NCI-H187 treated with DMSO at 0.1 percent for 48 hours (cell line): ENCODE measurements at regions not wholly inside any gene's neighbourhood (a gene's known extent, or its start where the extent isn't known, plus 50 kb on each side); places are given as distances from the start of the nearest gene placed in this dataset.
"Not testable (repeated sequence)": the region's sequence is repeated elsewhere in the genome, so short reads cannot be mapped to it uniquely, and the experiment has no call there.

Experiments
- DNase-seq: peaks from one replicate; lab custom pipeline; 2025; lab: John Stamatoyannopoulos, UW

- DNase-seq = no peak
Measured at GRCh38 chr12:127165567-127166392, 1101.2 kb upstream of the TMEM132C start.

- DNase-seq = no peak
Measured at GRCh38 chr12:127169321-127170181, 1097.4 kb upstream of the TMEM132C start.

- DNase-seq = no peak
Measured at GRCh38 chr12:127170226-127171180, 1096.5 kb upstream of the TMEM132C start.

GRCh38 chr12:127172861-127173260, 1094.1 kb upstream of the TMEM132C start:
- DNase-seq = no peak

- DNase-seq = not testable (repeated sequence)
Measured at GRCh38 chr12:127173971-127174370, 1093.0 kb upstream of the TMEM132C start.

- DNase-seq = no peak
Measured at GRCh38 chr12:127174881-127175280, 1092.1 kb upstream of the TMEM132C start.

- no peak for DNase-seq
Measured at GRCh38 chr12:127175361-127175760, 1091.6 kb upstream of the TMEM132C start.

- no peak for DNase-seq
Measured at GRCh38 chr12:127176804-127177203, 1090.2 kb upstream of the TMEM132C start.

- DNase-seq = no peak
Measured at GRCh38 chr12:127178052-127178451, 1088.9 kb upstream of the TMEM132C start.

- DNase-seq = no peak
Measured at GRCh38 chr12:127178463-127178862, 1088.5 kb upstream of the TMEM132C start.

GRCh38 chr12:127179176-127179575, 1087.8 kb upstream of the TMEM132C start:
- DNase-seq = no peak

- no peak for DNase-seq
Measured at GRCh38 chr12:127182018-127182417, 1085.0 kb upstream of the TMEM132C start.

GRCh38 chr12:127189992-127190391, 1077.0 kb upstream of the TMEM132C start:
- DNase-seq = no peak

GRCh38 chr12:127191129-127191528, 1075.8 kb upstream of the TMEM132C start:
- no peak for DNase-seq

GRCh38 chr12:127192391-127192790, 1074.6 kb upstream of the TMEM132C start:
- no peak for DNase-seq

- DNase-seq = no peak
Measured at GRCh38 chr12:127193341-127193740, 1073.6 kb upstream of the TMEM132C start.

- DNase-seq = no peak
Measured at GRCh38 chr12:127194176-127194575, 1072.8 kb upstream of the TMEM132C start.

- DNase-seq = no peak
Measured at GRCh38 chr12:127205781-127206555, 1061.0 kb upstream of the TMEM132C start.

GRCh38 chr12:127209318-127209717, 1057.7 kb upstream of the TMEM132C start:
- no peak for DNase-seq

- DNase-seq = no peak
Measured at GRCh38 chr12:127214186-127214585, 1052.8 kb upstream of the TMEM132C start.

GRCh38 chr12:127223011-127223410, 1044.0 kb upstream of the TMEM132C start:
- DNase-seq = no peak
